ENCODE measurements at regions not wholly inside any gene's neighbourhood (a gene's known extent, or its start where the extent isn't known, plus 50 kb on each side); places are given as distances from the start of the nearest gene placed in this dataset.

- CTCF ChIA-PET = interaction anchor here (0.5 kb wide), 1 partner anchor 12 kb away, joined by 5 read pairs; no protein-coding TSS in a partner anchor
- H3K36me3 Mint-ChIP-seq (ENCODE audit: insufficient read depth, unreplicated experiment) = peaks cover 5% of the 10 kb centered on the region
- no peak overlapping the region for H3K4me3 Mint-ChIP-seq (ENCODE audit: unreplicated experiment)
- no TSS peak for BruUV-seq (replicated peaks)
- POLR2A ChIA-PET = no interaction called here
- no peak overlapping the region for H3K27ac Mint-ChIP-seq (ENCODE audit: low read depth, unreplicated experiment)
- peaks cover 32% of the 10 kb centered on the region for H3K27me3 Mint-ChIP-seq (ENCODE audit: insufficient read depth, unreplicated experiment)
- no peak for TF ChIP-seq CTCF (IDR thresholded peaks at IDR 0.05; ENCODE audit: unreplicated experiment)
- no peaks in the 10 kb centered on the region for H3K9me3 Mint-ChIP-seq (ENCODE audit: unreplicated experiment)
- peaks cover 6% of the 10 kb centered on the region for H3K4me1 Mint-ChIP-seq (ENCODE audit: insufficient read depth, unreplicated experiment)
- no peak for DNase-seq (ENCODE audit: unreplicated experiment)
- intact Hi-C loops (cut with micrococcal nuclease) = no loop called here
These were observed 495.9 kb upstream of the PROK2 start for GRCh38 chr3:72280876-72281275.

GRCh38 chr3:72279631-72280041, 494.7 kb upstream of the PROK2 start:
- intact Hi-C loops (cut with micrococcal nuclease) = loop anchor here (10.0 kb wide), 1 partner anchor 385 kb away; no protein-coding TSS in a partner anchor
- Mint-ChIP-seq H3K4me3 (ENCODE audit: unreplicated experiment) (no peak overlapping the region), H3K9me3 (ENCODE audit: unreplicated experiment) (no peaks in the 10 kb centered on the region), H3K27ac (ENCODE audit: low read depth, unreplicated experiment) (no peak overlapping the region), H3K4me1 (ENCODE audit: insufficient read depth, unreplicated experiment) (peaks cover 12% of the 10 kb centered on the region), H3K36me3 (ENCODE audit: insufficient read depth, unreplicated experiment) (peaks cover 5% of the 10 kb centered on the region), H3K27me3 (ENCODE audit: insufficient read depth, unreplicated experiment) (peaks cover 32% of the 10 kb centered on the region)
- POLR2A ChIA-PET = no interaction called here
- CTCF ChIA-PET = no interaction called here
- TF ChIP-seq CTCF (IDR thresholded peaks at IDR 0.05; ENCODE audit: unreplicated experiment) = no peak
- DNase-seq (ENCODE audit: unreplicated experiment) = no peak
- BruUV-seq (replicated peaks) = no TSS peak

- H3K27ac Mint-ChIP-seq (ENCODE audit: low read depth, unreplicated experiment) = no peak overlapping the region
- no TSS peak for BruUV-seq (replicated peaks)
- DNase-seq (ENCODE audit: unreplicated experiment) = no peak
These were observed 494.2 kb upstream of the PROK2 start for GRCh38 chr3:72279068-72279604.

More at GRCh38 chr3:72279068-72279604, 494.2 kb upstream of the PROK2 start:
- H3K9me3 Mint-ChIP-seq (ENCODE audit: unreplicated experiment) = no peaks in the 10 kb centered on the region
- H3K36me3 Mint-ChIP-seq (ENCODE audit: insufficient read depth, unreplicated experiment) = peaks cover 5% of the 10 kb centered on the region
- H3K27me3 Mint-ChIP-seq (ENCODE audit: insufficient read depth, unreplicated experiment) = peaks cover 32% of the 10 kb centered on the region
- H3K4me1 Mint-ChIP-seq (ENCODE audit: insufficient read depth, unreplicated experiment) = peaks cover 17% of the 10 kb centered on the region
- TF ChIP-seq CTCF (IDR thresholded peaks at IDR 0.05; ENCODE audit: unreplicated experiment) = no peak
- no peak overlapping the region for H3K4me3 Mint-ChIP-seq (ENCODE audit: unreplicated experiment)
- CTCF ChIA-PET = interaction anchor here (0.6 kb wide), 1 partner anchor 73 kb away, joined by 4 read pairs; no protein-coding TSS in a partner anchor
- intact Hi-C loops (cut with micrococcal nuclease) = loop anchor here (10.0 kb wide), 1 partner anchor 386 kb away; no protein-coding TSS in a partner anchor
- POLR2A ChIA-PET = interaction anchor here (0.6 to 0.8 kb wide), 3 partner anchors 17 to 379 kb away, joined by 3 to 4 read pairs (median 3); no protein-coding TSS in a partner anchor

Data from MCF 10A (cell line).